ENCODE measurements at regions not wholly inside any gene's neighbourhood (a gene's known extent, or its start where the extent isn't known, plus 50 kb on each side); places are given as distances from the start of the nearest gene placed in this dataset.

DNA sequence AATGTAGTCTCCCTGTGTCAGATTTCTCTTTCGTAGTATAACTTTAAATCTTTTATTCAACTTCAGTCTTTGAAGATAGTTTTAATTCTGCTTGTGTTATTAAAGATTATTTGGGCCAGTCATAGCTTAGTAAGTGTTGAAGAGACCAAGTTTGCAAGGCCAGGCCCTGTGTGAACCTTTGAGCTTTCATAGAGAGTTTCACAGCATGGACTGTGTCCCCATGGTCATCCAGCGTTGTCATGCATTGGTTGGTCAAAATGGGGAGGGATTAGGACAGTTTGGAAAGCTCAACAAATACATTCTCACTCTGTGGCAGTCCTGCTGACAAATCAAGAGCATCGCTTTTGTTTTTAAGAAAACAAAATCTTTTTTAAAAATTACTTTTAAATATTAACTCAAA lies 74.6 kb upstream of the FAM83B start:
- Mint-ChIP-seq H3K27ac (no peak overlapping the region), H3K27me3 (no peaks in the 10 kb centered on the region), H3K36me3 (no peaks in the 10 kb centered on the region), H3K4me3 (no peak overlapping the region), H3K4me1 (no peaks in the 10 kb centered on the region), H3K9me3 (peaks cover 0 to 16% (median 0%) of the 10 kb centered on the region in 11 donors)
- no peak overlapping the region for H3K27ac ChIP-seq (ENCODE audit: low read depth, low read length)
- H3K9me3 ChIP-seq (ENCODE audit: control insufficient read depth in 2 of 3, low read length in 3 of 3): no peaks in the 10 kb centered on the region
- DNase-seq (no peak), ATAC-seq (no peak)
- no peaks in the 10 kb centered on the region for H3K4me1 ChIP-seq (ENCODE audit: control insufficient read depth in 2 of 2, insufficient read depth in 2 of 2, low read length in 2 of 2)
- no peak overlapping the region for H3K4me3 ChIP-seq (ENCODE audit: low read length)
- CTCF ChIA-PET: no interaction called here
- no peaks in the 10 kb centered on the region for H3K27me3 ChIP-seq (ENCODE audit: control insufficient read depth in 2 of 2, insufficient read depth in 2 of 2, low read length in 2 of 2)
- no peaks in the 10 kb centered on the region for H3K36me3 ChIP-seq (ENCODE audit: control insufficient read depth in 2 of 3, insufficient read depth in 3 of 3, low read length in 3 of 3)
- intact Hi-C loops (cut with micrococcal nuclease): no loop called here
- POLR2A ChIA-PET: no interaction called here

DNA sequence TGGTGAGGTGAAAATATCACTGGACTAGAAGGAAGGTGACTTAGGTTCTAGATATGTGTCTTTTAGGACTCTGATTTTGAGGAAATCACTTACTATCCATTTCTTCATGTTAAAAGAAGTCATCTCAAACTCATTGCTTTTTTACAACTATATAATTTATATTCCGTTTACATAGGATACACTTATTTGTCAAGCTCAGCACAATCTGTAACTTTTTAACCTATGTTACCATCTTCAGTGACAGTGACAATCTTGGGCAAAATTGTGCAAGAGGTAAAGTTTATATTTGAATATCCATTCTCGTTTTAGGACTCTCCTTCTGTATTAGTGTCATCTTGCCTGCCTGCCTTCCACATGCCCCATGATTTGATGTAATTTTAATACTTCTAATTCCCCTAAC lies 74.0 kb upstream of the FAM83B start:
- Histone ChIP-seq H3K27ac (ENCODE audit: low read depth, low read length) (no peak overlapping the region), H3K36me3 (ENCODE audit: control insufficient read depth in 2 of 3, insufficient read depth in 3 of 3, low read length in 3 of 3) (no peaks in the 10 kb centered on the region), H3K4me1 (ENCODE audit: control insufficient read depth in 2 of 2, insufficient read depth in 2 of 2, low read length in 2 of 2) (no peaks in the 10 kb centered on the region), H3K9me3 (ENCODE audit: control insufficient read depth in 2 of 3, low read length in 3 of 3) (no peaks in the 10 kb centered on the region), H3K27me3 (ENCODE audit: control insufficient read depth in 2 of 2, insufficient read depth in 2 of 2, low read length in 2 of 2) (no peaks in the 10 kb centered on the region), H3K4me3 (ENCODE audit: low read length) (no peak overlapping the region)
- no peaks in the 10 kb centered on the region for H3K36me3 Mint-ChIP-seq
- peaks cover 0 to 16% (median 2%) of the 10 kb centered on the region in 11 donors for H3K9me3 Mint-ChIP-seq
- POLR2A ChIA-PET: no interaction called here
- H3K27me3 Mint-ChIP-seq: no peaks in the 10 kb centered on the region
- H3K4me1 Mint-ChIP-seq: no peaks in the 10 kb centered on the region
- H3K27ac Mint-ChIP-seq: no peak overlapping the region
- intact Hi-C loops (cut with micrococcal nuclease): no loop called here
- no peak for DNase-seq
- CTCF ChIA-PET: no interaction called here
- ATAC-seq: no peak
- no peak overlapping the region for H3K4me3 Mint-ChIP-seq

DNA sequence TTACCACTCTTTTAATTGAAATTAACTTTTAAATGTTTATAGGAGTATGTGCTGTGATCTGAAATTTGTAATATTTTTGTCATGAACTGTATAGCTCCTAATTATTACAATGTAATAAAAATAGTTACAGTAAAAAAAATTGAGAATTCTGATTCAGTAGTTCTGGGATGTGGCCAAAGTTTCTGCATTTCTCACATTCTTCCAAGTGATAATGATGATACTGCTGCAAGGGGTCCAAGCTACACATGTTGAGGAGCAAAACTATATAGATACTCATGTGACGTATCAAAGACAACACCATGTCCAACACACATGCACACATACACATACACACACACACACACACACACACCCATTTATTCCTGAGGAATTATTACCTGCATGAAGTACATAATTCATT lies 71.0 kb upstream of the FAM83B start:
- Histone ChIP-seq H3K4me1 (ENCODE audit: control insufficient read depth in 2 of 2, insufficient read depth in 2 of 2, low read length in 2 of 2) (no peaks in the 10 kb centered on the region), H3K36me3 (ENCODE audit: control insufficient read depth in 2 of 3, insufficient read depth in 3 of 3, low read length in 3 of 3) (no peaks in the 10 kb centered on the region), H3K27me3 (ENCODE audit: control insufficient read depth in 2 of 2, insufficient read depth in 2 of 2, low read length in 2 of 2) (no peaks in the 10 kb centered on the region), H3K27ac (ENCODE audit: low read depth, low read length) (no peak overlapping the region), H3K9me3 (ENCODE audit: control insufficient read depth in 2 of 3, low read length in 3 of 3) (no peaks in the 10 kb centered on the region), H3K4me3 (ENCODE audit: low read length) (no peak overlapping the region)
- Mint-ChIP-seq H3K27ac (no peak overlapping the region), H3K27me3 (no peaks in the 10 kb centered on the region), H3K4me1 (no peaks in the 10 kb centered on the region), H3K4me3 (no peak overlapping the region), H3K36me3 (no peaks in the 10 kb centered on the region), H3K9me3 (peaks cover 0 to 7% (median 3%) of the 10 kb centered on the region in 11 donors)
- CTCF ChIA-PET: no interaction called here
- ATAC-seq (no peak), DNase-seq (no peak)
- intact Hi-C loops (cut with micrococcal nuclease): no loop called here
- POLR2A ChIA-PET: no interaction called here

DNA sequence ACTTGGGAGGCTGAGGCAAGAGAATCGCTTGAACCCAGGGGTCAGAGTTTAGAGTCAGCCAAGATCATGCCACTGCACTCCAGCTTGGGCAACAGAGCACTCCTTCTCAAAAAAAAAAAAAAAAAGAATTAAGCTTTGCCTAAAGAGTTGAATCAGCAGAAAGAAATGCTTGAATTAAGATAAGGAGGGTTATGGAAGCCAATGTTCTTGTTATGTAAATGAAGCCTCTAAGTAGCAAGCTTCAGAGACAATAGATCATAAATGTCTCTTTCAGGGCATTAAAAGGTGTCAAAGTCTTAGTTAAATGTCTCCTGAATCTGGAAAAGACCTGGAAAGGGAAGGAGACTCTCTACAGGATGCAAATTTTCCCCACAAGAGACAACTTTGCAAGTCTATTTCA lies 69.7 kb upstream of the FAM83B start:
- no peaks in the 10 kb centered on the region for H3K4me1 Mint-ChIP-seq
- Histone ChIP-seq H3K4me3 (ENCODE audit: low read length) (no peak overlapping the region), H3K4me1 (ENCODE audit: control insufficient read depth in 2 of 2, insufficient read depth in 2 of 2, low read length in 2 of 2) (no peaks in the 10 kb centered on the region), H3K27me3 (ENCODE audit: control insufficient read depth in 2 of 2, insufficient read depth in 2 of 2, low read length in 2 of 2) (no peaks in the 10 kb centered on the region), H3K36me3 (ENCODE audit: control insufficient read depth in 2 of 3, insufficient read depth in 3 of 3, low read length in 3 of 3) (no peaks in the 10 kb centered on the region), H3K27ac (ENCODE audit: low read depth, low read length) (no peak overlapping the region), H3K9me3 (ENCODE audit: control insufficient read depth in 2 of 3, low read length in 3 of 3) (no peaks in the 10 kb centered on the region)
- H3K27me3 Mint-ChIP-seq: no peaks in the 10 kb centered on the region
- POLR2A ChIA-PET: no interaction called here
- no peaks in the 10 kb centered on the region for H3K36me3 Mint-ChIP-seq
- intact Hi-C loops (cut with micrococcal nuclease): no loop called here
- CTCF ChIA-PET: no interaction called here
- no peak for DNase-seq
- no peak for ATAC-seq
- H3K27ac Mint-ChIP-seq: no peak overlapping the region
- H3K9me3 Mint-ChIP-seq: peaks cover 0 to 11% (median 6%) of the 10 kb centered on the region in 11 donors
- H3K4me3 Mint-ChIP-seq: no peak overlapping the region

DNA sequence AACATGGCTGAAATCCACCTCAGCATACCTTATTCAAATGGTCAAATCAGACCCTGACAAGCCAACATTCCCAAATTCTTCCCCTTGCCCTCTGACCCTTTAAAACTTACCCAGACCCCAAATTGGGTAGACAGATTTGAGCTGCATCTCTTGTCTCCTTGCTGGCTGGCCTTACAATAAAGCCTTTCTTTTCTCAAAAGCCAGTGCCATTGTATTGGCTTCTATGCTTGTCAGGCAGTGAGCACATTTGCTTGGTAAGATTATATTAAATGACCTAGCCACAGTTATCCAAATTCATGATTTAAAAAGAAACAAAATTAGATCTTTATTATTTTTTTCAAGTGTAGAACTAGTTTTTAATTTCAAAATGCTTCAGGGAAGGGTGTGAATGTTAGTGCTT lies 67.8 kb upstream of the FAM83B start:
- CTCF ChIA-PET: no interaction called here

DNA sequence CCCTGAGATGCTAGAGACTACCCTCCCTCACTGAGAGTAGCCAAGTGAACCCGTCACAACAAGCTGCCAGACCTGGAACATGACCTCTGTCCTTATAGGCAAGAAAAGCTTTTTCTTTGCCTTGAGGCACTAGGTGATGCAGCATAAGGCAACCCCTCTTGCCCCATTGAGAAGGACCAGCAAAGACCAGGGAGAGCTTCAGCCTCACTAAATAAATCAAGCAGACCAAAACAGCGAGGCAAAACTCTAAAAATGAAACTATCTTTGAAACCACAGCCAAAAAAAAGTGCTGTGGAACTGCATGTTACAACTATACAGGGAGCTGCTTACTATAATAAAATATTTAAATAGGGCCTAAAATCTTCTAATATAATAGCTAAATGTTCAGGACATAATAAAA lies 62.6 kb upstream of the FAM83B start:
- no peaks in the 10 kb centered on the region for H3K4me1 Mint-ChIP-seq
- no peaks in the 10 kb centered on the region for H3K27me3 Mint-ChIP-seq
- H3K4me3 ChIP-seq (ENCODE audit: low read length): no peak overlapping the region
- H3K9me3 ChIP-seq (ENCODE audit: control insufficient read depth in 2 of 3, low read length in 3 of 3): no peaks in the 10 kb centered on the region
- H3K27me3 ChIP-seq (ENCODE audit: control insufficient read depth in 2 of 2, insufficient read depth in 2 of 2, low read length in 2 of 2): no peaks in the 10 kb centered on the region
- H3K27ac Mint-ChIP-seq: no peak overlapping the region
- H3K36me3 ChIP-seq (ENCODE audit: control insufficient read depth in 2 of 3, insufficient read depth in 3 of 3, low read length in 3 of 3): no peaks in the 10 kb centered on the region
- DNase-seq: no peak
- H3K36me3 Mint-ChIP-seq: no peaks in the 10 kb centered on the region
- ChIA-PET CTCF (no interaction called here), POLR2A (no interaction called here)
- H3K4me3 Mint-ChIP-seq: no peak overlapping the region
- H3K4me1 ChIP-seq (ENCODE audit: control insufficient read depth in 2 of 2, insufficient read depth in 2 of 2, low read length in 2 of 2): no peaks in the 10 kb centered on the region
- peaks cover 0 to 11% (median 4%) of the 10 kb centered on the region in 11 donors for H3K9me3 Mint-ChIP-seq
- intact Hi-C loops (cut with micrococcal nuclease): no loop called here
- no peak for ATAC-seq
- H3K27ac ChIP-seq (ENCODE audit: low read depth, low read length): no peak overlapping the region

More for the DNA sequence above, 67.8 kb upstream of the FAM83B start:
- POLR2A ChIA-PET: no interaction called here
- H3K4me1 Mint-ChIP-seq: no peaks in the 10 kb centered on the region
- Histone ChIP-seq H3K36me3 (ENCODE audit: control insufficient read depth in 2 of 3, insufficient read depth in 3 of 3, low read length in 3 of 3) (no peaks in the 10 kb centered on the region), H3K4me3 (ENCODE audit: low read length) (no peak overlapping the region), H3K27me3 (ENCODE audit: control insufficient read depth in 2 of 2, insufficient read depth in 2 of 2, low read length in 2 of 2) (no peaks in the 10 kb centered on the region), H3K9me3 (ENCODE audit: control insufficient read depth in 2 of 3, low read length in 3 of 3) (no peaks in the 10 kb centered on the region), H3K27ac (ENCODE audit: low read depth, low read length) (no peak overlapping the region), H3K4me1 (ENCODE audit: control insufficient read depth in 2 of 2, insufficient read depth in 2 of 2, low read length in 2 of 2) (no peaks in the 10 kb centered on the region)
- intact Hi-C loops (cut with micrococcal nuclease): no loop called here
- DNase-seq (no peak), ATAC-seq (no peak)
- peaks cover 0 to 14% (median 6%) of the 10 kb centered on the region in 11 donors for H3K9me3 Mint-ChIP-seq
- no peak overlapping the region for H3K4me3 Mint-ChIP-seq
- no peaks in the 10 kb centered on the region for H3K36me3 Mint-ChIP-seq
- no peaks in the 10 kb centered on the region for H3K27me3 Mint-ChIP-seq
- H3K27ac Mint-ChIP-seq: no peak overlapping the region

DNA sequence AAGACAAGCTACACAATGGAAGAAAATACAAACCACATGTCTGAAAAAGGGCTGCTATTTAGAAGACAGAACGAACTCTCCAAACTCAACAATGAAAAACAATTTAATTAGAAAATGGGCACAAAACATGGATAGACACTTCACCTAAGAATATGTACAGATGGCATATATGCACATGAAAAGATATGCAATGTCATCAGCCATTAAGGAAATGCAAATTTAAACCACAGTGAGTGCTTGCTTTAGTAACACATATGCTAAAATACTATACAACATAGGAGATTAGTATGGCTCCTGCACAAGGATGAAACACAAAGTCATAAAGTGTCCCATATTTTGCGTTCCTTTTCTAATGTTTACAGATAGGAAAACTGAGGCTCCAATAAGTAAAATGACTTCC lies 60.4 kb upstream of the FAM83B start:
- Mint-ChIP-seq H3K9me3 (peaks cover 0 to 11% (median 4%) of the 10 kb centered on the region in 11 donors), H3K27me3 (no peaks in the 10 kb centered on the region), H3K4me1 (no peaks in the 10 kb centered on the region), H3K36me3 (no peaks in the 10 kb centered on the region), H3K4me3 (no peak overlapping the region), H3K27ac (no peak overlapping the region)
- ATAC-seq (no peak), DNase-seq (no peak)
- POLR2A ChIA-PET: no interaction called here
- Histone ChIP-seq H3K9me3 (ENCODE audit: control insufficient read depth in 2 of 3, low read length in 3 of 3) (no peaks in the 10 kb centered on the region), H3K4me1 (ENCODE audit: control insufficient read depth in 2 of 2, insufficient read depth in 2 of 2, low read length in 2 of 2) (no peaks in the 10 kb centered on the region), H3K27me3 (ENCODE audit: control insufficient read depth in 2 of 2, insufficient read depth in 2 of 2, low read length in 2 of 2) (no peaks in the 10 kb centered on the region), H3K36me3 (ENCODE audit: control insufficient read depth in 2 of 3, insufficient read depth in 3 of 3, low read length in 3 of 3) (no peaks in the 10 kb centered on the region), H3K4me3 (ENCODE audit: low read length) (no peak overlapping the region), H3K27ac (ENCODE audit: low read depth, low read length) (no peak overlapping the region)
- CTCF ChIA-PET: no interaction called here
- intact Hi-C loops (cut with micrococcal nuclease): no loop called here
